ENCODE measurements at regions not wholly inside any gene's neighbourhood (a gene's known extent, or its start where the extent isn't known, plus 50 kb on each side); places are given as distances from the start of the nearest gene placed in this dataset.

DNA sequence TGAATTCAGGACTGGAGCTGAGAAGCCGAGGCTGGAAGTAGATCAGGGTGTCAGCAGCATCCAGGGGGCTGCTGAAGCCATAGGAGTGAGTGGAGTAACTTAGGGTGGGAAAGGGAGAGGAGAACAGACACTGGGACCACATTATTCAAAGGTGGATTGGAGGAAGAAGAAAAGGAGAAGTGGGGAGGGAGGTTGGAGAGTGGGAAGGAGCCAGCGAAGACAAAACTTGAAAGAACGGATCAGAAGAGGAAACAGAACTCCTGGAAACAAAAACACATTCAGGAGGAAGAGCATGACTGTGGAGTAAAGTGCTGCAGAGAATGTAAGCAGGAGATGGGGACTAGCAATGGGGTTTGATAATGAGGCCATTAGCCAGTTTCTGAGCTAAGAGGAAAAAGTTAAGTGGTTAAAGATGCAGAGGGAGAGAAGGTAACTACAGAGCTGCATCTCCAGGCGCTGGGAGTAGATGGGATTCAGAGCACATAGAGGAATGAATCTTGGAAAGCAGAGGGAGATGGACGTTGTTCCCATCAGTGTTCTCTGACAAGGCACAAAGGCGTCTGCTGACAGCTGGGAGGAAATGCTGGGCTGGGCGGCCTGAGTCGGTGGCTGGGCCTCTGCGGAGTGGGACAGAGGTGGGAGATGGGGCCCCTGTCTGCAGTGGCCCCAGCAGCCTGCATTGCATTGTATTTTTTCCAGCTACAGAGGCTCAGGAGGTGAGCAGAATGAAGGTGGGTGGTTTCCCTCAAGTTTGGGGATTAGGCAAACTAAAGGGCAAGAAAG lies 63.1 kb upstream of the LEP start:
- Histone ChIP-seq H3K27ac (no peak overlapping the region), H3K27me3 (peaks cover 0 to 6% of the 10 kb centered on the region in 2 donors), H3K4me1 (peaks cover 0 to 6% (median 0%) of the 10 kb centered on the region in 4 donors), H3K4me3 (no peak overlapping the region), H3K9me3 (no peaks in the 10 kb centered on the region), H3K36me3 (no peaks in the 10 kb centered on the region)
- DNase-seq (ENCODE audit: low spot score in 2 of 2): no peak
- TF ChIP-seq EP300 (IDR thresholded peaks at IDR 0.05) (no peak), CTCF (IDR thresholded peaks at IDR 0.05) (no peak), POLR2A (IDR thresholded peaks at IDR 0.05) (no peak)
- 46 to 61% methylated on average over 9 of the region's 9 CpGs for WGBS, 2 donors

GRCh38 chr7:128178611-128179010 lies 62.5 kb upstream of the LEP start:
- no peak for DNase-seq (ENCODE audit: low spot score in 2 of 2)
- H3K27me3 ChIP-seq: peaks cover 0 to 6% of the 10 kb centered on the region in 2 donors
- H3K36me3 ChIP-seq: no peaks in the 10 kb centered on the region
- H3K4me1 ChIP-seq: peaks cover 0 to 6% (median 0%) of the 10 kb centered on the region in 4 donors
- H3K27ac ChIP-seq: no peak overlapping the region
- H3K9me3 ChIP-seq: no peaks in the 10 kb centered on the region
- no peak overlapping the region for H3K4me3 ChIP-seq
- 83 to 93% methylated on average over 2 to 3 of the region's 3 CpGs for WGBS, 2 donors
- TF ChIP-seq CTCF (IDR thresholded peaks at IDR 0.05) (no peak), POLR2A (IDR thresholded peaks at IDR 0.05) (no peak), EP300 (IDR thresholded peaks at IDR 0.05) (no peak)

GRCh38 chr7:128188396-128189230 lies 52.5 kb upstream of the LEP start:
- Histone ChIP-seq H3K9me3 (no peaks in the 10 kb centered on the region), H3K4me3 (no peak overlapping the region), H3K36me3 (no peaks in the 10 kb centered on the region), H3K4me1 (no peaks in the 10 kb centered on the region), H3K27me3 (peaks cover 0 to 26% of the 10 kb centered on the region in 2 donors), H3K27ac (no peak overlapping the region)
- TF ChIP-seq EP300 (IDR thresholded peaks at IDR 0.05) (no peak), POLR2A (IDR thresholded peaks at IDR 0.05) (no peak), CTCF (IDR thresholded peaks at IDR 0.05) (no peak)
- DNase-seq (ENCODE audit: low spot score in 2 of 2): no peak
- 71 to 74% methylated on average over 16 of the region's 16 CpGs for WGBS, 2 donors

GRCh38 chr7:128189231-128189930 lies 51.7 kb upstream of the LEP start:
- 87 to 90% methylated on average over 5 to 7 of the region's 8 CpGs for WGBS, 2 donors

More at GRCh38 chr7:128189231-128189930, 51.7 kb upstream of the LEP start:
- DNase-seq (ENCODE audit: low spot score in 2 of 2): no peak
- TF ChIP-seq CTCF (IDR thresholded peaks at IDR 0.05): no peak
- TF ChIP-seq POLR2A (IDR thresholded peaks at IDR 0.05): no peak
- no peak for TF ChIP-seq EP300 (IDR thresholded peaks at IDR 0.05)
- Histone ChIP-seq H3K9me3 (peaks cover 0 to 7% (median under 1%) of the 10 kb centered on the region in 4 donors), H3K27me3 (peaks cover 0 to 32% of the 10 kb centered on the region in 2 donors), H3K36me3 (peaks cover 0 to 2% (median 0%) of the 10 kb centered on the region in 3 donors), H3K4me3 (no peak overlapping the region), H3K27ac (no peak overlapping the region), H3K4me1 (no peaks in the 10 kb centered on the region)

Data from tibial nerve (tissue), 4 donors.